ENCODE measurements at regions not wholly inside any gene's neighbourhood (a gene's known extent, or its start where the extent isn't known, plus 50 kb on each side); places are given as distances from the start of the nearest gene placed in this dataset.

DNA sequence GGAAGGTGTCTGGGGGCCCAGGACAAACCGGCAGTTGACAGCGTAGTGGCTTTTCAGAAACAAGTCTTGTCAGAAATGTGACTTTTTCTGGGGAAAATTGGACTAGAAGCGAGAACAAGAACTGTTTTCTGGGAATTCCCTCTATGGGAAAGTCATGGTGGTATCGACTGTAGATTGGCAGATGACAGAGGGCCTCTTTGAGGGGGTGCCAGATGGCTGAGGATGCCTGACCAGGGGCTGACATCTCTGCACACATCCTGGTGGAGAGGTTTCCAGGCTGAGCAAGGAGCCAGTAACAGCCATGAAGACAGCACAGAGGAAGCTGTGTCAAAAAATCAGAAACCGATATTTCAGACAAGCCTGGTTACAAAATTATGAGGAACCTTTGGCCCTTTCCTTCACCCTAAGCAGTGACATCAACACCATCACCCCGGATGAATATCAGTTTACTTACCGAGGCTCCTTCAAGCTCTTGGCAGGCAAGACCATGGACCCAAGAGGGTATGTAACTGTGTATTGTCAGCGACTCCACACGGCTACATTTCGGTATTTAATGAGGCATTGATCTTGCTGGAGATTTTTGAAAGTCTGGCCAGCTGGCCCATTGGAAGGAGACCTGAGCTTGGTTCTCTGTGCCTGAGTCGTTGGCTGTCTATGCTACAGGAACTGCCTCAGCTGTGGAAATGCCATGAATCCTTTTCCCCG is 1525.3 kb upstream of the TMEM132C start:
- in situ Hi-C loops (cut with MboI; ENCODE audit: low sequenced_read_pairs in 4 of 4) = no loop called here
- H3K27me3 ChIP-seq = no peaks in the 10 kb centered on the region

DNA sequence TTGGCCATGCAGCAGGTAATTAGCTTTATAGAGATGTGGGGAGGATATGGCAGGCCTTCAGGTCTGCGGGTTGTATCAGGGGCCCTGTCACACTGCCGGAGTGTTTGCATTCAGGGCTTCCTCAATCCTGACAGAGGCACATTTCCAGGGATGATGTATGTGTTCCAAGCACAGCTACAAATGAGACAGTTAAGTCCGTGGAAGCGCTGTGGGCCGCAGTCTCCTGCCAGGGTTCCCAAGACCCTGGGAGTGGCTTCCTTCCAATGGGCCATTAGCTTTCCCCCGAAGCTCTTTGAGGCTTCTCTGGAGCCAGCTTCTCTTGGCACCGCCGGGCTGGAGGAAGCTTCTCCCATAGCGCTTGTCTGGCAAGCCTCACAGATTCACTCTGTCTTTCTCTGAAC is 1524.7 kb upstream of the TMEM132C start:
- no peaks in the 10 kb centered on the region for H3K27me3 ChIP-seq
- H3K27ac ChIP-seq = no peak overlapping the region
- TF ChIP-seq, protein P1, sequence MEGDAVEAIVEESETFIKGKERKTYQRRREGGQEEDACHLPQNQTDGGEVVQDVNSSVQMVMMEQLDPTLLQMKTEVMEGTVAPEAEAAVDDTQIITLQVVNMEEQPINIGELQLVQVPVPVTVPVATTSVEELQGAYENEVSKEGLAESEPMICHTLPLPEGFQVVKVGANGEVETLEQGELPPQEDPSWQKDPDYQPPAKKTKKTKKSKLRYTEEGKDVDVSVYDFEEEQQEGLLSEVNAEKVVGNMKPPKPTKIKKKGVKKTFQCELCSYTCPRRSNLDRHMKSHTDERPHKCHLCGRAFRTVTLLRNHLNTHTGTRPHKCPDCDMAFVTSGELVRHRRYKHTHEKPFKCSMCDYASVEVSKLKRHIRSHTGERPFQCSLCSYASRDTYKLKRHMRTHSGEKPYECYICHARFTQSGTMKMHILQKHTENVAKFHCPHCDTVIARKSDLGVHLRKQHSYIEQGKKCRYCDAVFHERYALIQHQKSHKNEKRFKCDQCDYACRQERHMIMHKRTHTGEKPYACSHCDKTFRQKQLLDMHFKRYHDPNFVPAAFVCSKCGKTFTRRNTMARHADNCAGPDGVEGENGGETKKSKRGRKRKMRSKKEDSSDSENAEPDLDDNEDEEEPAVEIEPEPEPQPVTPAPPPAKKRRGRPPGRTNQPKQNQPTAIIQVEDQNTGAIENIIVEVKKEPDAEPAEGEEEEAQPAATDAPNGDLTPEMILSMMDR (IDR thresholded peaks at IDR 0.05 in 4 of 5, conservative IDR thresholded peaks at IDR 0.05 in 1 of 5) = no peak
- TF ChIP-seq POLR2A (IDR thresholded peaks at IDR 0.05) = no peak
- no peaks in the 10 kb centered on the region for H3K4me1 ChIP-seq
- no peaks in the 10 kb centered on the region for H3K9me3 ChIP-seq
- intact Hi-C loops (cut with DNase I; ENCODE audit: low total_unique reads) (loop anchor here (10.0 kb wide), 1 partner anchor 1207 kb away; no protein-coding TSS in a partner anchor), in situ Hi-C loops (cut with MboI; ENCODE audit: low sequenced_read_pairs in 4 of 4) (no loop called here)
- no peaks in the 10 kb centered on the region for H3K36me3 ChIP-seq
- H3K4me3 ChIP-seq = no peak overlapping the region
- no peak for DNase-seq
- ATAC-seq = no peak

More for the DNA sequence above, 1525.3 kb upstream of the TMEM132C start:
- Histone ChIP-seq H3K27ac (no peak overlapping the region), H3K4me3 (no peak overlapping the region), H3K9me3 (no peaks in the 10 kb centered on the region), H3K36me3 (no peaks in the 10 kb centered on the region), H3K4me1 (no peaks in the 10 kb centered on the region)
- no peak for TF ChIP-seq POLR2A (IDR thresholded peaks at IDR 0.05)
- TF ChIP-seq, protein P1 (IDR thresholded peaks at IDR 0.05 in 4 of 5, conservative IDR thresholded peaks at IDR 0.05 in 1 of 5) = no peak
- ATAC-seq = no peak
- no peak for DNase-seq
- intact Hi-C loops (cut with DNase I; ENCODE audit: low total_unique reads) = loop anchor here (10.0 kb wide), 1 partner anchor 1207 kb away; no protein-coding TSS in a partner anchor

DNA sequence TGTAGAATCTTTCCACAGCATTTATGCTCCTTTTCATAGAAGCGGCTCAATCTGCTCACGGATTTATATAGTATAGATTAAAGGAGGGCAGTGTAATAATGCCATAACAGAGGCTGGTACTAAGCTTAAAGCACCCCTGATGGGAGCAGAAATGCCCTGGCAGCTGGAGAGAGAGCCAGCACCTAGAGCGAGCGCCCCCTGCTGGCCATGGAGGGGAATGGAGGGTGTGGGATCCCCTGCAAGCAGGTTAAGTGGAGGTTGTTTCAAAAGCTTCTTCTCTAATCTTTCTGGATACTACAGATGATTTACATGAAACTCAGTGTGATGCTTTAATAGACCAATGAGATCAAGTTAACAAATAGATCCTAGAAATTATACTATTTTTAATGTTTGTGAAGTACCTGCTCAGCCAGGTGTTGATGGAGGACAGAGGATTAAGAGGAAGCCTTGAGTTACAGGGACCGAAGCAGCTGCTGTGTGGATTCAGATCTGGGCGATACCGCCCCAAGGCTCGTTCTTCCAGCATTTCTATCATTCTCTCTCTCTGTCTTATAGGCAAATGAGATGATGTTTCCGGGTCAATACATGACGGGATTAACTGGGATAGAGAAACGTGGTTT is 1519.3 kb upstream of the TMEM132C start:
- no peak for DNase-seq
- Histone ChIP-seq H3K4me3 (no peak overlapping the region), H3K4me1 (no peaks in the 10 kb centered on the region), H3K36me3 (no peaks in the 10 kb centered on the region), H3K27me3 (no peaks in the 10 kb centered on the region), H3K27ac (no peak overlapping the region), H3K9me3 (no peaks in the 10 kb centered on the region)
- ATAC-seq = no peak
- TF ChIP-seq, protein P1 (IDR thresholded peaks at IDR 0.05 in 4 of 5, conservative IDR thresholded peaks at IDR 0.05 in 1 of 5) = peak; percentile 23 to 70 (median 40)
- TF ChIP-seq POLR2A (IDR thresholded peaks at IDR 0.05) = no peak
- intact Hi-C loops (cut with DNase I; ENCODE audit: low total_unique reads) (loop anchor here (5.0 to 10.0 kb wide), 2 partner anchors 1213 to 1565 kb away; no protein-coding TSS in a partner anchor), in situ Hi-C loops (cut with MboI; ENCODE audit: low sequenced_read_pairs in 4 of 4) (no loop called here)

DNA sequence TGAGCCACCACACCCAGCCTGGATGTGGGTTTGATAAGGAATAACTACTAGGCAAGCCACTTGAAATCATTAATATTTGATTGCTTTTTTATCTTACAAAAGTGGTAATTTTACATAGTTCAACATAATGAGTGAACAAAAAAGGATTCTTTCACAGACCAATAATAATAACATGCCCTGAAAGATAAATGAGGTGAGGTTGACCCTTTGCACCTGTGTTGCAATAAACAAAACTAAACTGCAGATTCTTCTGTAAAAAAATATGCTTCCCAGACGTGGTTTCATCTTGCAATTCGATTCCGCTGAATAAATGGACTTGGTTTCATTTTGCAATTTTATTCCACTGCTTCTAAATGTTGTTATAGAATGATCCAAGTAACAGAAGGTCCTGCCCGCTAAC is 1514.9 kb upstream of the TMEM132C start:
- in situ Hi-C loops (cut with MboI; ENCODE audit: low sequenced_read_pairs in 4 of 4) (no loop called here), intact Hi-C loops (cut with DNase I; ENCODE audit: low total_unique reads) (no loop called here)
- H3K27ac ChIP-seq = no peak overlapping the region
- DNase-seq = no peak
- no peak for ATAC-seq
- no peaks in the 10 kb centered on the region for H3K9me3 ChIP-seq
- no peaks in the 10 kb centered on the region for H3K27me3 ChIP-seq
- TF ChIP-seq, protein P1 (IDR thresholded peaks at IDR 0.05 in 4 of 5, conservative IDR thresholded peaks at IDR 0.05 in 1 of 5) = no peak
- TF ChIP-seq POLR2A (IDR thresholded peaks at IDR 0.05) = no peak
- no peak overlapping the region for H3K4me3 ChIP-seq
- H3K36me3 ChIP-seq = no peaks in the 10 kb centered on the region
- H3K4me1 ChIP-seq = no peaks in the 10 kb centered on the region

All from gastrocnemius medialis (tissue), 4 donors.